ENCODE measurements at regions not wholly inside any gene's neighbourhood (a gene's known extent, or its start where the extent isn't known, plus 50 kb on each side); places are given as distances from the start of the nearest gene placed in this dataset.

DNA sequence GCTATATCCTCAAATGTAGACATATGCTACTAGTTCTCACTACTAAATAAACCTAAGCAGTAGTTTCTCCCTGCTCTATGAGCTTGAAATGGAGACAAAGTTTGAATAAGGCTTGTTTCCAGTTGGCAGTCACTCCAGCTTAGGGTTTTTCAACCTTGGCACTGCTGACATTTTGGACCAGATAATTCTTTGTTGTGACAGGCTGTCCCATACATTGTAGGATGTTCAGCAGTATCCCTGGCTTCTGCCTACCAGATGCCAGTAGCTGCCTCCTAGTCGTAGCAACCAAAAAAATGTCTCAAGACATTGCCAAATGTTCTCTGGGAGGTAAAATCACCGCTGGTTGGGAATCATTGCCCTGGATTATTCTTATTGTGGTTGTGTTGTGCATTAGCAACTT is 182.7 kb upstream of the PARD3B start:
- no peak for TF ChIP-seq CTCF (IDR thresholded peaks at IDR 0.05)
- no peak for TF ChIP-seq POLR2AphosphoS5 (IDR thresholded peaks at IDR 0.05)

Data from esophagus muscularis mucosa (tissue), 3 donors.